GM12864 (cell line): ENCODE measurements at regions not wholly inside any gene's neighbourhood (a gene's known extent, or its start where the extent isn't known, plus 50 kb on each side); places are given as distances from the start of the nearest gene placed in this dataset.

Experiments used
- DNase-seq: peaks from one replicate; pipeline ENCODE4 v3.0.0-alpha.2; 2011; ENCODE audit warnings: low read depth
- H3K4me3 ChIP-seq: 2 replicates; pipeline ENCODE4 v1.5.1; 2011; ENCODE audit warnings: mild to moderate bottlenecking, low read depth, low read length, control low read depth
- CTCF ChIP-seq: IDR thresholded peaks from 2 replicates; pipeline ENCODE4 v1.5.1; 2011; ENCODE audit warnings: low read depth, mild to moderate bottlenecking, moderate library complexity, low read length, control low read depth, inconsistent platforms; ENCODE audit errors: missing control alignments

- no peak overlapping the region for H3K4me3 ChIP-seq
- no peak for DNase-seq
- TF ChIP-seq CTCF = no peak
Observed at GRCh38 chr1:187617776-187618175, 789.0 kb downstream of the PLA2G4A start.

- DNase-seq = no peak
- H3K4me3 ChIP-seq = no peak overlapping the region
- TF ChIP-seq CTCF = no peak
Observed at GRCh38 chr1:187619175-187619574, 790.4 kb downstream of the PLA2G4A start.

- H3K4me3 ChIP-seq = no peak overlapping the region
- DNase-seq = no peak
- no peak for TF ChIP-seq CTCF
Observed at GRCh38 chr1:187621951-187622350, 793.2 kb downstream of the PLA2G4A start.

GRCh38 chr1:187622545-187622944 lies 793.8 kb downstream of the PLA2G4A start:
- DNase-seq = no peak
- H3K4me3 ChIP-seq = no peak overlapping the region
- no peak for TF ChIP-seq CTCF

GRCh38 chr1:187624812-187625545 lies 796.2 kb downstream of the PLA2G4A start:
- TF ChIP-seq CTCF = no peak
- DNase-seq = no peak

GRCh38 chr1:187626056-187626455 lies 797.3 kb downstream of the PLA2G4A start:
- TF ChIP-seq CTCF = no peak
- no peak for DNase-seq
- no peak overlapping the region for H3K4me3 ChIP-seq

More at GRCh38 chr1:187624812-187625545, 796.2 kb downstream of the PLA2G4A start:
- H3K4me3 ChIP-seq = no peak overlapping the region

- no peak for DNase-seq
- no peak for TF ChIP-seq CTCF
- no peak overlapping the region for H3K4me3 ChIP-seq
Observed at GRCh38 chr1:187627516-187627915, 798.8 kb downstream of the PLA2G4A start.
